A549 (cell line): ENCODE measurements at regions not wholly inside any gene's neighbourhood (a gene's known extent, or its start where the extent isn't known, plus 50 kb on each side); places are given as distances from the start of the nearest gene placed in this dataset.

Source experiments
- ATAC-seq, 2 experiments: fragments of 200-7000 bp in 1 of 2; fragments of >200 bp in 1 of 2; cut with Nextera tagmentation in 1 of 2; cut with Tn5 transposase in 1 of 2; 3 replicates each; pipeline versions ENCODE4 v1.8.0 to v1.9.1; 2018 to 2020; ENCODE audit warnings: mild to moderate bottlenecking in 1 of 2, moderate library complexity in 1 of 2
- CTCF ChIA-PET: fragments of 300-600 bp; sonication (Branson Sonifier 250); formaldehyde crosslinking; extraction: SDS; loops from one replicate; lab custom pipeline; 2021; ENCODE audit warnings: antibody characterized with exemption, inconsistent platforms; lab: Yijun Ruan, JAX
- POLR2A ChIA-PET: fragments of 350-600 bp; formaldehyde crosslinking; extraction: SDS; loops from one replicate; lab custom pipeline; 2021; ENCODE audit warnings: antibody characterized with exemption, inconsistent platforms; lab: Yijun Ruan, JAX
- DNase-seq, 2 experiments: peaks; one replicate each; pipeline versions ENCODE4 v3.0.0 to v3.0.0-alpha.2; 2011 to 2016; ENCODE audit warnings: low read depth in 1 of 2, low spot score in 1 of 2
- FAIRE-seq: peaks from 2 replicates; lab custom pipeline; 2011; peaks lifted over from hg19 to GRCh38; lab: Jason Lieb, UNC
- H3K27ac ChIP-seq, 2 experiments: fragments of >200 bp; sonication (Bioruptor Twin); formaldehyde crosslinking; 3 replicates each; pipeline ENCODE4 v1.5.1; 2016 to 2017
- H3K4me1 ChIP-seq: fragments of >200 bp; sonication (Bioruptor Twin); formaldehyde crosslinking; 3 replicates; pipeline ENCODE4 v1.6.1; 2016
- H3K4me2 ChIP-seq: fragments of >200 bp; sonication (Bioruptor Twin); formaldehyde crosslinking; 3 replicates; pipeline ENCODE4 v1.6.1; 2016
- H3K4me3 ChIP-seq: fragments of >200 bp; sonication (Bioruptor Twin); formaldehyde crosslinking; 3 replicates; pipeline ENCODE4 v1.5.1; 2016
- H3K9me3 ChIP-seq: fragments of >200 bp; sonication (Bioruptor Twin); formaldehyde crosslinking; 3 replicates; pipeline ENCODE4 v1.6.1; 2016
- BHLHE40 ChIP-seq: IDR thresholded peaks from 2 replicates; pipeline ENCODE4 v1.6.1; 2012; ENCODE audit warnings: low read depth, low read length, inconsistent platforms
- CBX8 ChIP-seq: fragments of 200-600 bp; sonication (generic); IDR thresholded peaks from 2 replicates; pipeline ENCODE4 v1.6.1; 2016
- CHD2 ChIP-seq: fragments of 150-350 bp; IDR thresholded peaks from 2 replicates; pipeline ENCODE4 v1.6.1; 2014; ENCODE audit warnings: low read length; ENCODE audit not compliant: partially characterized antibody
- EHMT2 ChIP-seq: fragments of 200-600 bp; sonication (generic); IDR thresholded peaks from 2 replicates; pipeline ENCODE4 v1.6.1; 2016; ENCODE audit warnings: antibody characterized with exemption, low read depth, mild to moderate bottlenecking, moderate library complexity
- EP300 ChIP-seq, 2 experiments: fragments of >200 bp; sonication (Bioruptor Twin); formaldehyde crosslinking; IDR thresholded peaks; 2 replicates in 1 of 2; 3 replicates in 1 of 2; pipeline ENCODE4 v1.6.1; 2016 to 2017
- ESRRA ChIP-seq: fragments of 150-350 bp; IDR thresholded peaks from 2 replicates; pipeline ENCODE4 v1.6.1; 2014; ENCODE audit warnings: mild to moderate bottlenecking, low read length, borderline replicate concordance
- HDAC2 ChIP-seq: fragments of 200-600 bp; sonication (generic); IDR thresholded peaks from 2 replicates; pipeline ENCODE4 v1.6.1; 2016
- HEYL ChIP-seq: fragments of 250-450 bp; sonication (Bioruptor Pico); IDR thresholded peaks from 2 replicates; pipeline ENCODE4 v1.8.0; 2021; ENCODE audit warnings: mild to moderate bottlenecking, moderate library complexity
- HOXB5 ChIP-seq: fragments of 250-450 bp; sonication (Bioruptor Pico); IDR thresholded peaks from 2 replicates; pipeline ENCODE4 v1.5.0; 2020; ENCODE audit warnings: mild to moderate bottlenecking, moderate library complexity
- KDM5A ChIP-seq: fragments of 200-600 bp; sonication (generic); IDR thresholded peaks from 2 replicates; pipeline ENCODE4 v1.6.1; 2016; ENCODE audit warnings: antibody characterized with exemption, mild to moderate bottlenecking
- MAFK ChIP-seq: fragments of 450-650 bp; IDR thresholded peaks from 2 replicates; pipeline ENCODE4 v1.6.1; 2014; ENCODE audit not compliant: partially characterized antibody
- MAZ ChIP-seq: fragments of 150-350 bp; IDR thresholded peaks from 2 replicates; pipeline ENCODE4 v1.6.1; 2014; ENCODE audit warnings: antibody characterized with exemption, low read depth, low read length, borderline replicate concordance
- MYC ChIP-seq: IDR thresholded peaks from 2 replicates; pipeline ENCODE4 v1.6.1; 2012; ENCODE audit warnings: mild to moderate bottlenecking, inconsistent platforms, low read length, improper control_type of control experiment, borderline replicate concordance
- NFE2L2 ChIP-seq: fragments of 150-350 bp; conservative IDR thresholded peaks from 2 replicates; pipeline ENCODE4 v1.6.1; 2014; ENCODE audit warnings: low read length
- POLR2A ChIP-seq: IDR thresholded peaks from 2 replicates; pipeline ENCODE4 v1.6.1; 2012; ENCODE audit warnings: mild to moderate bottlenecking, low read length
- POLR2AphosphoS2 ChIP-seq: conservative IDR thresholded peaks from 2 replicates; pipeline ENCODE4 v1.6.1; 2012; ENCODE audit warnings: low read length, improper control_type of control experiment, inconsistent platforms
- RCOR1 ChIP-seq: fragments of 150-350 bp; IDR thresholded peaks from 2 replicates; pipeline ENCODE4 v1.6.1; 2014; ENCODE audit warnings: antibody characterized with exemption, low read length, low read depth
- RFX5 ChIP-seq: fragments of 450-650 bp; IDR thresholded peaks from 2 replicates; pipeline ENCODE4 v1.7.1; 2014; ENCODE audit warnings: antibody characterized with exemption, mild to moderate bottlenecking, moderate library complexity
- SMC3 ChIP-seq: fragments of >200 bp; sonication (Bioruptor Twin); formaldehyde crosslinking; IDR thresholded peaks from 3 replicates; pipeline ENCODE4 v1.6.1; 2018; ENCODE audit warnings: inconsistent platforms
- TP53 ChIP-seq: fragments of 250-450 bp; sonication (Bioruptor Pico); IDR thresholded peaks from 2 replicates; pipeline ENCODE4 v1.5.0; 2021; ENCODE audit warnings: mild to moderate bottlenecking, moderate library complexity
- ZFP36 ChIP-seq: fragments of 450-650 bp; IDR thresholded peaks from 2 replicates; pipeline ENCODE4 v1.6.1; 2014; ENCODE audit warnings: borderline replicate concordance; ENCODE audit not compliant: partially characterized antibody
- ZNF302 ChIP-seq: fragments of 250-450 bp; sonication (Bioruptor Pico); IDR thresholded peaks from 2 replicates; pipeline ENCODE4 v1.9.0; 2021; ENCODE audit warnings: inconsistent platforms, mild to moderate bottlenecking, moderate library complexity
- WGBS: methylation state at CpG from one replicate; pipeline ENCODE4 v1.1.6; 2017; ENCODE audit errors: missing lambda C conversion rate; 5-methylcytosine and 5-hydroxymethylcytosine counted together
- TF ChIP-seq, protein P1 (sequence below): fragments of >200 bp; sonication (Bioruptor Twin); formaldehyde crosslinking; IDR thresholded peaks from 3 replicates; pipeline ENCODE4 v1.5.1; 2016
- TF ChIP-seq, protein P2 (sequence below): fragments of 150-350 bp; IDR thresholded peaks from 2 replicates; pipeline ENCODE4 v1.6.1; 2014; ENCODE audit warnings: low read depth, mild to moderate bottlenecking, low read length
- TF ChIP-seq, protein P3 (sequence below): fragments of 250-450 bp; sonication (Bioruptor Pico); IDR thresholded peaks from 2 replicates; pipeline ENCODE4 v1.5.0; 2021; ENCODE audit warnings: mild to moderate bottlenecking, moderate library complexity, borderline replicate concordance
- TF ChIP-seq, protein P4 (sequence below): fragments of 450-650 bp; IDR thresholded peaks from 2 replicates; pipeline ENCODE4 v1.6.1; 2014; ENCODE audit warnings: antibody characterized with exemption

DNA sequence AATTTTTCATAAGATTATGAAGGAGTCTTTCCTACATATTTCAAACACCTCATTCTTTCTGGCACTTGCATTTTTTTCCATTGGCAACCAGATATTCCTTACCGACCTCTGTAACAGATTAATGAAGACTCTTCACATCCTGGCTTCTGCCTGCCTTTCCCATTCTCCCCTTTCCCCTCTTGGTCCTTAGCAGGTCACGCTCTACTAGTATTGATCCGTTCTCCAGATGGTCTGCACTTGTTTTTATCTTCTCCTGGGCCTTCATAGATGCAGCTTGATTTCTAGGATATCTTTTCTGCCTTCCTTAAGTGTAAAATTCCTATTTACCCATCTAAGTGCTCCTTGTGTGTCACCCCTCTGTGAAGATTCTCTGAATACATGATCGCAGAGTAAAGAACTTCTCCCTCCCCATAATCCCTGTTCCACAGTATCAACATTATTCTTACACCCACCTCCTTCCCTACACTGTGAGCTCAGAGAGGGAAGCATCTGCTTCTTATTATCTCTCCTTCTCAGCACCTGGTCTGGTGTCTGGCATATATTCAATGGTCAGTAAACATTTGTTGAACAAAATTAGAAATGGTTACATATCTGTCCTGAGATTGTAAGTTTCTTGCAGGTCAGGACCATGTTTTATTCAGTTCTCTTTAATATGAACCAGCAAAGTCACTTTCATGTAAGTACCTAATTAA lies 654.2 kb downstream of the REEP3 start:
- Histone ChIP-seq H3K4me2 (no peak overlapping the region), H3K27ac (no peak overlapping the region), H3K4me3 (no peak overlapping the region), H3K9me3 (no peaks in the 10 kb centered on the region), H3K4me1 (no peaks in the 10 kb centered on the region)
- FAIRE-seq (no peak), ATAC-seq (no peak), DNase-seq (no peak)
- ChIA-PET POLR2A (no interaction called here), CTCF (no interaction called here)
- 6% methylated on average over 4 of the region's 4 CpGs for WGBS
- TF ChIP-seq POLR2A: no peak
- TF ChIP-seq MAFK: no peak
- TF ChIP-seq, protein P1, sequence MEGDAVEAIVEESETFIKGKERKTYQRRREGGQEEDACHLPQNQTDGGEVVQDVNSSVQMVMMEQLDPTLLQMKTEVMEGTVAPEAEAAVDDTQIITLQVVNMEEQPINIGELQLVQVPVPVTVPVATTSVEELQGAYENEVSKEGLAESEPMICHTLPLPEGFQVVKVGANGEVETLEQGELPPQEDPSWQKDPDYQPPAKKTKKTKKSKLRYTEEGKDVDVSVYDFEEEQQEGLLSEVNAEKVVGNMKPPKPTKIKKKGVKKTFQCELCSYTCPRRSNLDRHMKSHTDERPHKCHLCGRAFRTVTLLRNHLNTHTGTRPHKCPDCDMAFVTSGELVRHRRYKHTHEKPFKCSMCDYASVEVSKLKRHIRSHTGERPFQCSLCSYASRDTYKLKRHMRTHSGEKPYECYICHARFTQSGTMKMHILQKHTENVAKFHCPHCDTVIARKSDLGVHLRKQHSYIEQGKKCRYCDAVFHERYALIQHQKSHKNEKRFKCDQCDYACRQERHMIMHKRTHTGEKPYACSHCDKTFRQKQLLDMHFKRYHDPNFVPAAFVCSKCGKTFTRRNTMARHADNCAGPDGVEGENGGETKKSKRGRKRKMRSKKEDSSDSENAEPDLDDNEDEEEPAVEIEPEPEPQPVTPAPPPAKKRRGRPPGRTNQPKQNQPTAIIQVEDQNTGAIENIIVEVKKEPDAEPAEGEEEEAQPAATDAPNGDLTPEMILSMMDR: no peak
- TF ChIP-seq EP300 (IDR thresholded peaks at IDR 0.05): no peak
- TF ChIP-seq CHD2: no peak
- no peak for TF ChIP-seq HOXB5
- TF ChIP-seq CBX8: no peak
- TF ChIP-seq RFX5: no peak
- TF ChIP-seq, protein P2, sequence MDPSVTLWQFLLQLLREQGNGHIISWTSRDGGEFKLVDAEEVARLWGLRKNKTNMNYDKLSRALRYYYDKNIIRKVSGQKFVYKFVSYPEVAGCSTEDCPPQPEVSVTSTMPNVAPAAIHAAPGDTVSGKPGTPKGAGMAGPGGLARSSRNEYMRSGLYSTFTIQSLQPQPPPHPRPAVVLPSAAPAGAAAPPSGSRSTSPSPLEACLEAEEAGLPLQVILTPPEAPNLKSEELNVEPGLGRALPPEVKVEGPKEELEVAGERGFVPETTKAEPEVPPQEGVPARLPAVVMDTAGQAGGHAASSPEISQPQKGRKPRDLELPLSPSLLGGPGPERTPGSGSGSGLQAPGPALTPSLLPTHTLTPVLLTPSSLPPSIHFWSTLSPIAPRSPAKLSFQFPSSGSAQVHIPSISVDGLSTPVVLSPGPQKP: no peak
- no peak for TF ChIP-seq POLR2AphosphoS2
- no peak for TF ChIP-seq BHLHE40

DNA sequence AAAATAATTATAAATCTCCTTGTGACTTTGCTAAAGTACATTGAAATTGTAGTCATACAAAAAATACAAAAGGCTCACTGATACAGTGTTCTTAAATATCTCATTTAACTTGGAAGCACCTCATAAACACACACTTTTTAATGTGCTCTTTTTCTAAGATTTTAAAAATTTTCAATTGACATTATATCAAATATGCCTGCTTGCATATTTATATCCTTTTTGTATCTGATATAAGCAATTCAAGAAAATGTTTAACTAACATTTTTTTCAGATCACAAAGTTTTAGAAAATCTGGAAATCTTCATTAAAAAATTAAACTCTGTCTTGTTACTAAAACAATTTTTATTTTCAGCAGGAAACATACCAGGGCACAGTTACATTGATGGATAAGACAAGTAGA lies 661.5 kb downstream of the REEP3 start:
- ATAC-seq (no peak), FAIRE-seq (no peak), DNase-seq (no peak)
- ChIA-PET CTCF (no interaction called here), POLR2A (no interaction called here)
- H3K4me3 ChIP-seq: no peak overlapping the region
- no peak overlapping the region for H3K27ac ChIP-seq
- no peaks in the 10 kb centered on the region for H3K4me1 ChIP-seq
- TF ChIP-seq, protein P3, sequence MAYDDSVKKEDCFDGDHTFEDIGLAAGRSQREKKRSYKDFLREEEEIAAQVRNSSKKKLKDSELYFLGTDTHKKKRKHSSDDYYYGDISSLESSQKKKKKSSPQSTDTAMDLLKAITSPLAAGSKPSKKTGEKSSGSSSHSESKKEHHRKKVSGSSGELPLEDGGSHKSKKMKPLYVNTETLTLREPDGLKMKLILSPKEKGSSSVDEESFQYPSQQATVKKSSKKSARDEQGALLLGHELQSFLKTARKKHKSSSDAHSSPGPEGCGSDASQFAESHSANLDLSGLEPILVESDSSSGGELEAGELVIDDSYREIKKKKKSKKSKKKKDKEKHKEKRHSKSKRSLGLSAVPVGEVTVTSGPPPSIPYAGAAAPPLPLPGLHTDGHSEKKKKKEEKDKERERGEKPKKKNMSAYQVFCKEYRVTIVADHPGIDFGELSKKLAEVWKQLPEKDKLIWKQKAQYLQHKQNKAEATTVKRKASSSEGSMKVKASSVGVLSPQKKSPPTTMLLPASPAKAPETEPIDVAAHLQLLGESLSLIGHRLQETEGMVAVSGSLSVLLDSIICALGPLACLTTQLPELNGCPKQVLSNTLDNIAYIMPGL (CRISPR knock-in tag): no peak
- TF ChIP-seq MAFK: peak; percentile 63
- TF ChIP-seq CHD2: no peak
- no peak for TF ChIP-seq EHMT2
- H3K4me2 ChIP-seq: no peak overlapping the region
- H3K9me3 ChIP-seq: no peaks in the 10 kb centered on the region

DNA sequence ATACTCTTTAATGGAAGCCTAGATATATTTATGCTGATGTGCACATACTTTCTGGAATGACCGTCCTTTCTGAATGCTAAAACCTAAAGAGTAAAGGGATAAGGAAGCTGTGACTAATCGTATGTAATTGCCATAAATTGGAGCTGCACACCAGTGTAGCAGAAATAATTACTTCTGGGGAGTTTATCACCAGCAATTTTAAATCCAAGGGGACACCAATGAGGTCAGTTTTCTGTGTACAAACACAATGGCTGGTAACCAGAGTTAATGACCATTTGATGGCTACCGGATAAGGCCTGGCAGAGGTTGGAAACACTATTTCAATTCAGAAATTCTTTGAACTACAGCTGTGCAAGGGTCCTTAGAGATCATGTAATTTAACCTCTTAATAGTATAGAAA lies 670.1 kb downstream of the REEP3 start:
- DNase-seq (no peak), ATAC-seq (no peak), FAIRE-seq (no peak)
- Histone ChIP-seq H3K4me1 (no peaks in the 10 kb centered on the region), H3K9me3 (no peaks in the 10 kb centered on the region), H3K4me2 (no peak overlapping the region), H3K27ac (no peak overlapping the region), H3K4me3 (no peak overlapping the region)
- ChIA-PET POLR2A (no interaction called here), CTCF (no interaction called here)
- TF ChIP-seq ZFP36 (no peak), SMC3 (no peak), BHLHE40 (no peak), KDM5A (no peak), HEYL (CRISPR knock-in tag) (no peak), EP300 (IDR thresholded peaks at IDR 0.05) (no peak), MYC (no peak), HDAC2 (no peak), HOXB5 (no peak), RFX5 (no peak), ZNF302 (CRISPR knock-in tag) (no peak), TP53 (CRISPR knock-in tag) (no peak), RCOR1 (no peak), ESRRA (no peak), MAZ (no peak), NFE2L2 (no peak), EHMT2 (no peak)
- TF ChIP-seq, protein P4, sequence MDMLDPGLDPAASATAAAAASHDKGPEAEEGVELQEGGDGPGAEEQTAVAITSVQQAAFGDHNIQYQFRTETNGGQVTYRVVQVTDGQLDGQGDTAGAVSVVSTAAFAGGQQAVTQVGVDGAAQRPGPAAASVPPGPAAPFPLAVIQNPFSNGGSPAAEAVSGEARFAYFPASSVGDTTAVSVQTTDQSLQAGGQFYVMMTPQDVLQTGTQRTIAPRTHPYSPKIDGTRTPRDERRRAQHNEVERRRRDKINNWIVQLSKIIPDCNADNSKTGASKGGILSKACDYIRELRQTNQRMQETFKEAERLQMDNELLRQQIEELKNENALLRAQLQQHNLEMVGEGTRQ: no peak
- TF ChIP-seq, protein P2: no peak
- WGBS: 7% methylated on average over 3 of the region's 3 CpGs
